ENCODE measurements at regions not wholly inside any gene's neighbourhood (a gene's known extent, or its start where the extent isn't known, plus 50 kb on each side); places are given as distances from the start of the nearest gene placed in this dataset.

- Mint-ChIP-seq H3K36me3 (ENCODE audit: low read depth) (no peaks in the 10 kb centered on the region), H3K27me3 (no peaks in the 10 kb centered on the region), H3K4me3 (no peak overlapping the region), H3K27ac (no peak overlapping the region), H3K4me1 (ENCODE audit: low read depth) (no peaks in the 10 kb centered on the region), H3K9me3 (peaks cover 21% of the 10 kb centered on the region)
Measured at GRCh38 chr5:12794476-12795332, 890.5 kb upstream of the CTNND2 start.

- Mint-ChIP-seq H3K9me3 (peaks cover 25% of the 10 kb centered on the region), H3K27me3 (no peaks in the 10 kb centered on the region), H3K27ac (no peak overlapping the region), H3K4me3 (no peak overlapping the region), H3K4me1 (ENCODE audit: low read depth) (no peaks in the 10 kb centered on the region), H3K36me3 (ENCODE audit: low read depth) (no peaks in the 10 kb centered on the region)
Measured at GRCh38 chr5:12793373-12793772, 889.1 kb upstream of the CTNND2 start.

GRCh38 chr5:12780536-12780935, 876.3 kb upstream of the CTNND2 start:
- no peak overlapping the region for H3K4me3 Mint-ChIP-seq

GRCh38 chr5:12777342-12777741, 873.1 kb upstream of the CTNND2 start:
- peaks cover 16% of the 10 kb centered on the region for H3K9me3 Mint-ChIP-seq
- H3K4me3 Mint-ChIP-seq: no peak overlapping the region
- no peaks in the 10 kb centered on the region for H3K36me3 Mint-ChIP-seq (ENCODE audit: low read depth)
- no peak overlapping the region for H3K27ac Mint-ChIP-seq
- H3K4me1 Mint-ChIP-seq (ENCODE audit: low read depth): no peaks in the 10 kb centered on the region
- no peaks in the 10 kb centered on the region for H3K27me3 Mint-ChIP-seq

More at GRCh38 chr5:12780536-12780935, 876.3 kb upstream of the CTNND2 start:
- H3K4me1 Mint-ChIP-seq (ENCODE audit: low read depth): no peaks in the 10 kb centered on the region
- H3K36me3 Mint-ChIP-seq (ENCODE audit: low read depth): no peaks in the 10 kb centered on the region
- no peaks in the 10 kb centered on the region for H3K27me3 Mint-ChIP-seq
- no peak overlapping the region for H3K27ac Mint-ChIP-seq
- peaks cover 11% of the 10 kb centered on the region for H3K9me3 Mint-ChIP-seq

- no peaks in the 10 kb centered on the region for H3K27me3 Mint-ChIP-seq
- H3K9me3 Mint-ChIP-seq: peaks cover 14% of the 10 kb centered on the region
- no peaks in the 10 kb centered on the region for H3K36me3 Mint-ChIP-seq (ENCODE audit: low read depth)
- H3K4me3 Mint-ChIP-seq: no peak overlapping the region
- no peaks in the 10 kb centered on the region for H3K4me1 Mint-ChIP-seq (ENCODE audit: low read depth)
- H3K27ac Mint-ChIP-seq: no peak overlapping the region
Measured at GRCh38 chr5:12772276-12772675, 868.0 kb upstream of the CTNND2 start.

- no peaks in the 10 kb centered on the region for H3K36me3 Mint-ChIP-seq (ENCODE audit: low read depth)
- no peak overlapping the region for H3K4me3 Mint-ChIP-seq
- H3K27me3 Mint-ChIP-seq: no peaks in the 10 kb centered on the region
- H3K9me3 Mint-ChIP-seq: peaks cover 20% of the 10 kb centered on the region
- H3K4me1 Mint-ChIP-seq (ENCODE audit: low read depth): no peaks in the 10 kb centered on the region
- H3K27ac Mint-ChIP-seq: no peak overlapping the region
Measured at GRCh38 chr5:12759377-12759776, 855.1 kb upstream of the CTNND2 start.

GRCh38 chr5:12757035-12757434, 852.8 kb upstream of the CTNND2 start:
- Mint-ChIP-seq H3K9me3 (peaks cover 16% of the 10 kb centered on the region), H3K4me1 (ENCODE audit: low read depth) (no peaks in the 10 kb centered on the region), H3K27ac (no peak overlapping the region), H3K36me3 (ENCODE audit: low read depth) (no peaks in the 10 kb centered on the region), H3K4me3 (no peak overlapping the region), H3K27me3 (no peaks in the 10 kb centered on the region)

GRCh38 chr5:12745537-12745936, 841.3 kb upstream of the CTNND2 start:
- Mint-ChIP-seq H3K4me1 (ENCODE audit: low read depth) (no peaks in the 10 kb centered on the region), H3K27ac (no peak overlapping the region), H3K4me3 (no peak overlapping the region), H3K36me3 (ENCODE audit: low read depth) (no peaks in the 10 kb centered on the region), H3K9me3 (peaks cover 6% of the 10 kb centered on the region), H3K27me3 (no peaks in the 10 kb centered on the region)

- H3K9me3 Mint-ChIP-seq: peaks cover 5% of the 10 kb centered on the region
Measured at GRCh38 chr5:12743582-12743981, 839.3 kb upstream of the CTNND2 start.

GRCh38 chr5:12730354-12730753, 826.1 kb upstream of the CTNND2 start:
- H3K36me3 Mint-ChIP-seq (ENCODE audit: low read depth): no peaks in the 10 kb centered on the region
- H3K27ac Mint-ChIP-seq: no peak overlapping the region
- H3K4me1 Mint-ChIP-seq (ENCODE audit: low read depth): no peaks in the 10 kb centered on the region
- H3K9me3 Mint-ChIP-seq: peaks cover 17% of the 10 kb centered on the region
- H3K4me3 Mint-ChIP-seq: no peak overlapping the region
- no peaks in the 10 kb centered on the region for H3K27me3 Mint-ChIP-seq

More at GRCh38 chr5:12743582-12743981, 839.3 kb upstream of the CTNND2 start:
- no peak overlapping the region for H3K27ac Mint-ChIP-seq
- H3K4me3 Mint-ChIP-seq: no peak overlapping the region
- no peaks in the 10 kb centered on the region for H3K4me1 Mint-ChIP-seq (ENCODE audit: low read depth)
- H3K27me3 Mint-ChIP-seq: no peaks in the 10 kb centered on the region
- H3K36me3 Mint-ChIP-seq (ENCODE audit: low read depth): no peaks in the 10 kb centered on the region

- H3K4me1 Mint-ChIP-seq (ENCODE audit: low read depth): no peaks in the 10 kb centered on the region
- H3K9me3 Mint-ChIP-seq: peaks cover 6% of the 10 kb centered on the region
- no peak overlapping the region for H3K4me3 Mint-ChIP-seq
- no peaks in the 10 kb centered on the region for H3K36me3 Mint-ChIP-seq (ENCODE audit: low read depth)
- H3K27ac Mint-ChIP-seq: no peak overlapping the region
- no peaks in the 10 kb centered on the region for H3K27me3 Mint-ChIP-seq
Measured at GRCh38 chr5:12716664-12717063, 812.4 kb upstream of the CTNND2 start.

- H3K27me3 Mint-ChIP-seq: no peaks in the 10 kb centered on the region
- H3K36me3 Mint-ChIP-seq (ENCODE audit: low read depth): no peaks in the 10 kb centered on the region
- no peaks in the 10 kb centered on the region for H3K4me1 Mint-ChIP-seq (ENCODE audit: low read depth)
- no peak overlapping the region for H3K4me3 Mint-ChIP-seq
- H3K27ac Mint-ChIP-seq: no peak overlapping the region
- peaks cover 5% of the 10 kb centered on the region for H3K9me3 Mint-ChIP-seq
Measured at GRCh38 chr5:12707560-12707959, 803.3 kb upstream of the CTNND2 start.

- Mint-ChIP-seq H3K27ac (no peak overlapping the region), H3K4me1 (ENCODE audit: low read depth) (no peaks in the 10 kb centered on the region), H3K4me3 (no peak overlapping the region), H3K27me3 (no peaks in the 10 kb centered on the region), H3K36me3 (ENCODE audit: low read depth) (no peaks in the 10 kb centered on the region), H3K9me3 (peaks cover 5% of the 10 kb centered on the region)
Measured at GRCh38 chr5:12704955-12705354, 800.7 kb upstream of the CTNND2 start.

- Mint-ChIP-seq H3K27ac (no peak overlapping the region), H3K4me3 (no peak overlapping the region), H3K27me3 (no peaks in the 10 kb centered on the region), H3K4me1 (ENCODE audit: low read depth) (no peaks in the 10 kb centered on the region), H3K36me3 (ENCODE audit: low read depth) (no peaks in the 10 kb centered on the region), H3K9me3 (peaks cover 5% of the 10 kb centered on the region)
Measured at GRCh38 chr5:12703254-12703653, 799.0 kb upstream of the CTNND2 start.

GRCh38 chr5:12695651-12696050, 791.4 kb upstream of the CTNND2 start:
- H3K4me1 Mint-ChIP-seq (ENCODE audit: low read depth): no peaks in the 10 kb centered on the region
- H3K27ac Mint-ChIP-seq: no peak overlapping the region
- no peaks in the 10 kb centered on the region for H3K27me3 Mint-ChIP-seq
- no peak overlapping the region for H3K4me3 Mint-ChIP-seq
- H3K36me3 Mint-ChIP-seq (ENCODE audit: low read depth): no peaks in the 10 kb centered on the region
- peaks cover 8% of the 10 kb centered on the region for H3K9me3 Mint-ChIP-seq

- Mint-ChIP-seq H3K9me3 (peaks cover 18% of the 10 kb centered on the region), H3K27me3 (no peaks in the 10 kb centered on the region), H3K4me3 (no peak overlapping the region), H3K27ac (no peak overlapping the region), H3K4me1 (ENCODE audit: low read depth) (no peaks in the 10 kb centered on the region), H3K36me3 (ENCODE audit: low read depth) (no peaks in the 10 kb centered on the region)
Measured at GRCh38 chr5:12691330-12691729, 787.1 kb upstream of the CTNND2 start.

Measured in stimulated activated naive CD8-positive, alpha-beta T cell treated with anti-CD3 and anti-CD28 coated beads, Interleukin-15, Interleukin-2, amounts not matched to agents 100 ng/mL and 50 ng/mL, for 24 hours (primary cell).